Endothelial cell (in vitro differentiated cells): ENCODE measurements at regions not wholly inside any gene's neighbourhood (a gene's known extent, or its start where the extent isn't known, plus 50 kb on each side); places are given as distances from the start of the nearest gene placed in this dataset.

ENCODE experiments used
- DNase-seq: peaks from one replicate; pipeline ENCODE4 v3.0.0; 2021; ENCODE audit warnings: low spot score
- H3K27ac Mint-ChIP-seq: one replicate; pipeline ENCODE4 v1.8.0; 2021; ENCODE audit warnings: mixed read lengths, inconsistent platforms; ENCODE audit not compliant: unreplicated experiment
- H3K27me3 Mint-ChIP-seq: one replicate; pipeline ENCODE4 v1.8.0; 2021; ENCODE audit warnings: mild to moderate bottlenecking, moderate library complexity, mixed read lengths, inconsistent platforms; ENCODE audit not compliant: unreplicated experiment
- H3K36me3 Mint-ChIP-seq: one replicate; pipeline ENCODE4 v1.8.0; 2021; ENCODE audit warnings: mild to moderate bottlenecking, low read depth, mixed read lengths, inconsistent platforms; ENCODE audit not compliant: unreplicated experiment
- H3K4me1 Mint-ChIP-seq: one replicate; pipeline ENCODE4 v1.8.0; 2021; ENCODE audit warnings: mild to moderate bottlenecking, mixed read lengths, inconsistent platforms; ENCODE audit not compliant: unreplicated experiment
- H3K4me3 Mint-ChIP-seq: one replicate; pipeline ENCODE4 v1.8.0; 2021; ENCODE audit warnings: mild to moderate bottlenecking, mixed read lengths, inconsistent platforms; ENCODE audit not compliant: unreplicated experiment
- H3K9me3 Mint-ChIP-seq: one replicate; pipeline ENCODE4 v1.8.0; 2021; ENCODE audit warnings: mixed read lengths, inconsistent platforms; ENCODE audit not compliant: unreplicated experiment
- CTCF ChIP-seq: fragments of 200-600 bp; sonication (generic); IDR thresholded peaks from one replicate; pipeline ENCODE4 v1.5.0; 2021; ENCODE audit warnings: antibody characterized with exemption; ENCODE audit not compliant: unreplicated experiment

- no peaks in the 10 kb centered on the region for H3K9me3 Mint-ChIP-seq
- H3K4me3 Mint-ChIP-seq: no peak overlapping the region
- no peaks in the 10 kb centered on the region for H3K36me3 Mint-ChIP-seq
- H3K27ac Mint-ChIP-seq: no peak overlapping the region
- H3K4me1 Mint-ChIP-seq: peaks cover 3% of the 10 kb centered on the region
- TF ChIP-seq CTCF: no peak
- no peak for DNase-seq
- H3K27me3 Mint-ChIP-seq: no peaks in the 10 kb centered on the region
These were observed 107.2 kb downstream of the SOX11 start for GRCh38 chr2:5799348-5799747.

GRCh38 chr2:5803547-5803946 is 111.4 kb downstream of the SOX11 start:
- Mint-ChIP-seq H3K4me3 (no peak overlapping the region), H3K4me1 (peaks cover 6% of the 10 kb centered on the region), H3K36me3 (no peaks in the 10 kb centered on the region), H3K27ac (no peak overlapping the region), H3K9me3 (no peaks in the 10 kb centered on the region), H3K27me3 (no peaks in the 10 kb centered on the region)
- no peak for DNase-seq
- TF ChIP-seq CTCF: no peak

GRCh38 chr2:5818961-5819600 is 126.9 kb downstream of the SOX11 start:
- no peak for TF ChIP-seq CTCF
- Mint-ChIP-seq H3K4me3 (no peak overlapping the region), H3K36me3 (no peaks in the 10 kb centered on the region), H3K27ac (no peak overlapping the region), H3K27me3 (peaks cover 2% of the 10 kb centered on the region), H3K9me3 (no peaks in the 10 kb centered on the region), H3K4me1 (peaks cover 4% of the 10 kb centered on the region)
- DNase-seq: no peak

DNA sequence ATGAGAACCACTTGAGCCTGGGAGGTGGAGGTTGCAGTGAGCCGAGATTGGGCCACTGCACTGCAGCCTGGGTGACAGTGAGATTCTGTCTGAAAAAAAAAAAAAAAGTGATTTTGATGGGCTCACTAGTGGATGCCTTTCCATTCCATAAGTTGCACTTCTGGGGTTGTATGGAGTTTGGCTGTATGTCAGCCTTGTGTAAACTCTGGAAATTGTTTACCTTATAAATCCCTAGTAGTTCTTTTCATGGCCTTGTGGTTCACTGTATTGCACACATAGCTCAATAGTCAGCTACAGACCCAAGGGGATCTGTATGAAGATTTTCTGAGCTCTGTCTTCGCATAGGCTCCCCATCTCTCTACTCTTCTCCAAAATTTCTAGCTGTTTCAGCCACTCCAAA is 131.9 kb downstream of the SOX11 start:
- peaks cover 2% of the 10 kb centered on the region for H3K27me3 Mint-ChIP-seq
- no peak for TF ChIP-seq CTCF
- no peak overlapping the region for H3K4me3 Mint-ChIP-seq
- no peak overlapping the region for H3K27ac Mint-ChIP-seq
- no peak for DNase-seq
- no peaks in the 10 kb centered on the region for H3K9me3 Mint-ChIP-seq
- H3K4me1 Mint-ChIP-seq: peaks cover 4% of the 10 kb centered on the region
- H3K36me3 Mint-ChIP-seq: peaks cover 3% of the 10 kb centered on the region

DNA sequence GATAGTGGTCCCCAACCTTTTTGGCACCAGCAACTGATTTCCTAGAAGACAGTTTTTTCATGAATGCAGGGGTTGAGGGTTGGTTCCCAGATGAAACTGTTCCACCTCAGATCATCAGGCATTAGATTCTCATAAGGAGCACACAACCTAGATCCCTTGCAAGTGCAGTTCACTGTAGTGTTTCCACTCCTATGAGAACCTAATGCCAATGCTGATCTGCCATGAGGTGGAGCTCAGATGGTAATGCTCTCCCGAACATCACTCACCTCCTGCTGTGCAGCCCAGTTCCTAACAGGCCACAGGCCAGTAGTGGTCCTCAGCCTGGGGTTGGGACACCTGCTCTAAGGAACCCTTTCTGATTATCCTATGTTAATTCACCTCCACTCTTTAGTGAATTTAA is 133.5 kb downstream of the SOX11 start:
- Mint-ChIP-seq H3K36me3 (peaks cover 3% of the 10 kb centered on the region), H3K9me3 (no peaks in the 10 kb centered on the region), H3K4me1 (peaks cover 2% of the 10 kb centered on the region), H3K27ac (no peak overlapping the region), H3K4me3 (no peak overlapping the region), H3K27me3 (peaks cover 2% of the 10 kb centered on the region)
- DNase-seq: no peak
- no peak for TF ChIP-seq CTCF
